ENCODE measurements at regions not wholly inside any gene's neighbourhood (a gene's known extent, or its start where the extent isn't known, plus 50 kb on each side); places are given as distances from the start of the nearest gene placed in this dataset.

GRCh38 chr1:2890221-2890850 lies 88.8 kb upstream of the TTC34 start:
- TF ChIP-seq CTCF (IDR thresholded peaks at IDR 0.05; ENCODE audit: insufficient read depth, low read length, poor library complexity, severe bottlenecking): no peak
- no peak for TF ChIP-seq EZH2phosphoT487 (conservative IDR thresholded peaks at IDR 0.05; ENCODE audit: low read length)

Data from SU-DHL-6 (cell line).